Body of pancreas (tissue), 4 donors: ENCODE measurements at regions not wholly inside any gene's neighbourhood (a gene's known extent, or its start where the extent isn't known, plus 50 kb on each side); places are given as distances from the start of the nearest gene placed in this dataset.

Source experiments
- ATAC-seq: fragments of 150-250 bp; one replicate; pipeline ENCODE4 v1.9.1; 2016
- DNase-seq, 4 donors: peaks; one replicate each; pipeline ENCODE4 v3.0.0-alpha.2; 2019
- H3K27ac ChIP-seq, 4 donors: fragments of 200-600 bp; sonication (generic); 1 replicate in 3 of 4; 2 replicates in 1 of 4; pipeline versions ENCODE4 v1.5.1 to v1.6.1; 2016 to 2019; ENCODE audit warnings: mild to moderate bottlenecking in 1 of 4, mixed read lengths in 1 of 4, moderate library complexity in 1 of 4
- H3K27me3 ChIP-seq, 2 donors: fragments of 200-600 bp; sonication (generic); one replicate each; pipeline ENCODE4 v1.6.0; 2016; ENCODE audit warnings: mild to moderate bottlenecking in 1 of 2
- H3K36me3 ChIP-seq, 2 donors: fragments of 200-600 bp; sonication (generic); replicated peaks in 1 of 2; 2 replicates each; pipeline ENCODE4 v1.5.1; 2016; ENCODE audit warnings: low read depth in 2 of 2; ENCODE audit not compliant: insufficient read depth in 1 of 2
- H3K4me1 ChIP-seq: fragments of 200-600 bp; sonication (generic); one replicate; pipeline ENCODE4 v1.6.0; 2016
- H3K4me3 ChIP-seq, 2 donors: fragments of 200-600 bp; sonication (generic); 1 replicate in 1 of 2; 2 replicates in 1 of 2; pipeline ENCODE4 v1.5.1; 2016 to 2019
- H3K9me3 ChIP-seq, 3 donors: fragments of 200-600 bp; sonication (generic); 1 replicate in 2 of 3; 2 replicates in 1 of 3; pipeline ENCODE4 v1.5.1; 2016
- POLR2A ChIP-seq, 3 donors: fragments of 450-650 bp; IDR thresholded peaks; one replicate each; pipeline ENCODE4 v1.6.1; 2016; ENCODE audit warnings: antibody characterized with exemption in 3 of 3, mild to moderate bottlenecking in 2 of 3
- WGBS, 2 donors: methylation state at CpG; one replicate each; pipeline ENCODE4 v1.1.5; 2017; 5-methylcytosine and 5-hydroxymethylcytosine counted together
- intact Hi-C: fragments of 100-400 bp; cut with DNase I; formaldehyde crosslinking; loops from one replicate; pipeline ENCODE4 v1.15.1; 2023
- TF ChIP-seq, protein P1 (sequence below), 7 experiments: fragments of 450-650 bp in 4 of 7; fragments of 200-600 bp in 3 of 7; sonication (generic) in 3 of 7; IDR thresholded peaks; one replicate each; pipeline ENCODE4 v1.5.1; 2016 to 2019; ENCODE audit warnings: antibody characterized with exemption in 7 of 7

DNA sequence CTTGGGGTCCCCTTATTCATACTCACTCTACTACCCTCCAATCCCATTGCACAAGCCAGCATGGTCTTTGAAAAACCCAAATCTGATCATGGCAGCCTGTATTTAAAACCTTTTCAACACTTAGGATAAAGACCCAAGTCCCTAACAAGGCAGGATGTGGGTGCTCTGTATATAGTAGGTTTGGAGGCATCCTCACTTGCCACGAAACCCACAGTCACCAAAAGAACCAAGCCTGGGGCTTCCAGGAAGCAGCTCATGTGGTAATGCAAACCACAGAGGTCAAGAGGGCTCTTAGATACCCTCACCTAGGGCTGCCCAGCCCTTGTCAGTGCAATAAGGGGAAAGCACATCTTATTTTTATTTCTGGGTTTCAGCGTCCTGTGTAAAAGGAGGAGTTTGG is 218.6 kb upstream of the ASIC2 start:
- H3K9me3 ChIP-seq, result no peaks in the 10 kb centered on the region
- intact Hi-C loops, result no loop called here
- H3K27me3 ChIP-seq, result no peaks in the 10 kb centered on the region
- H3K4me1 ChIP-seq, result no peaks in the 10 kb centered on the region
- H3K36me3 ChIP-seq, result no peaks in the 10 kb centered on the region
- DNase-seq (no peak), ATAC-seq (no peak)
- H3K4me3 ChIP-seq, result no peak overlapping the region
- no peak overlapping the region for H3K27ac ChIP-seq
- WGBS, 2 donors, result 47 to 59% methylated on average over 2 of the region's 2 CpGs
- TF ChIP-seq, protein P1, sequence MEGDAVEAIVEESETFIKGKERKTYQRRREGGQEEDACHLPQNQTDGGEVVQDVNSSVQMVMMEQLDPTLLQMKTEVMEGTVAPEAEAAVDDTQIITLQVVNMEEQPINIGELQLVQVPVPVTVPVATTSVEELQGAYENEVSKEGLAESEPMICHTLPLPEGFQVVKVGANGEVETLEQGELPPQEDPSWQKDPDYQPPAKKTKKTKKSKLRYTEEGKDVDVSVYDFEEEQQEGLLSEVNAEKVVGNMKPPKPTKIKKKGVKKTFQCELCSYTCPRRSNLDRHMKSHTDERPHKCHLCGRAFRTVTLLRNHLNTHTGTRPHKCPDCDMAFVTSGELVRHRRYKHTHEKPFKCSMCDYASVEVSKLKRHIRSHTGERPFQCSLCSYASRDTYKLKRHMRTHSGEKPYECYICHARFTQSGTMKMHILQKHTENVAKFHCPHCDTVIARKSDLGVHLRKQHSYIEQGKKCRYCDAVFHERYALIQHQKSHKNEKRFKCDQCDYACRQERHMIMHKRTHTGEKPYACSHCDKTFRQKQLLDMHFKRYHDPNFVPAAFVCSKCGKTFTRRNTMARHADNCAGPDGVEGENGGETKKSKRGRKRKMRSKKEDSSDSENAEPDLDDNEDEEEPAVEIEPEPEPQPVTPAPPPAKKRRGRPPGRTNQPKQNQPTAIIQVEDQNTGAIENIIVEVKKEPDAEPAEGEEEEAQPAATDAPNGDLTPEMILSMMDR (IDR thresholded peaks at IDR 0.05), result no peak

DNA sequence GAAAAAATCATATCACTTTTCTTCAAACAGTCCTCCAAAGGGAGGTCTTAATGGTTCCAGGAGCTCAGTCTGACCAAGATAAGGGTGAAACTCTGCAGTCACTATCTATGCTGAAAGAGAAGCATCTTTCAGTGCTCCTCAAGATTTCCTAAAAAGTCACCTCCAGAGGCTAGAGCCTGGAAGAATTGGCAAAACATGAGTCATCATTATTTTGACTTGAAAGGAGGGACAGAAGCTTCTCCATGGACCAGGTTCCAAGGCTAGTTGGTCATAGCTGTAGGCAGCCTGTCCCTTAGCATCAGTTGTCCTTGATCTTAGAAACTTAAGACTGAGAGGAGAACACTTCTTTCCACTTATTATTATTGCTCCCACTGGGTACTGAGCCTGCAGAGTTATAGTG is 219.0 kb upstream of the ASIC2 start:
- no peaks in the 10 kb centered on the region for H3K36me3 ChIP-seq
- H3K4me3 ChIP-seq, result no peak overlapping the region
- TF ChIP-seq POLR2A (IDR thresholded peaks at IDR 0.05), result no peak
- TF ChIP-seq, protein P1 (IDR thresholded peaks at IDR 0.05), result no peak
- DNase-seq, result no peak
- no peaks in the 10 kb centered on the region for H3K4me1 ChIP-seq
- no peak overlapping the region for H3K27ac ChIP-seq
- H3K9me3 ChIP-seq, result no peaks in the 10 kb centered on the region
- intact Hi-C loops, result no loop called here
- no peak for ATAC-seq
- H3K27me3 ChIP-seq, result no peaks in the 10 kb centered on the region

DNA sequence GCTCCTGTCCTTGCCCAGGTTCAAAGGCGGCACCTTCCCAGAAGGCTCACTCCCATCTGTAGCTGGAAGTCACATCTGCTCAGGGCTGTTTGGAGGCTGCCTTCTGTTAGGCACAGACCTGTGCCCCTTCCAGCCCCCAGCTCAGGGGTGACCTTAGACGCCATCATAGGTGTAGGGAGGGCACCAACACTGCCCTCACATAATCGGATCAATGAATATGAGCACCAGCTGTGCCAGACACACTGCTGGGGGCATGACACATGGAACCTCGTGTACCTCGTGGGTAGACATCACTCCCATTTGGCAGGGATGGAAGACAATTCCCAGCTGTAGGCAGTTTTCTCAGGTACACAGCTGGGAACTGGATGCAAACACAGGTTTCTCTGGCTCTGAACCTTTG is 220.7 kb upstream of the ASIC2 start:
- Histone ChIP-seq H3K36me3 (no peaks in the 10 kb centered on the region), H3K27me3 (no peaks in the 10 kb centered on the region), H3K9me3 (no peaks in the 10 kb centered on the region), H3K27ac (no peak overlapping the region), H3K4me1 (no peaks in the 10 kb centered on the region), H3K4me3 (no peak overlapping the region)
- intact Hi-C loops, result no loop called here
- ATAC-seq (no peak), DNase-seq (no peak)
- WGBS, 2 donors, result 56 to 64% methylated on average over 3 to 5 of the region's 5 CpGs
- TF ChIP-seq, protein P1 (IDR thresholded peaks at IDR 0.05), result no peak
- TF ChIP-seq POLR2A (IDR thresholded peaks at IDR 0.05), result no peak

DNA sequence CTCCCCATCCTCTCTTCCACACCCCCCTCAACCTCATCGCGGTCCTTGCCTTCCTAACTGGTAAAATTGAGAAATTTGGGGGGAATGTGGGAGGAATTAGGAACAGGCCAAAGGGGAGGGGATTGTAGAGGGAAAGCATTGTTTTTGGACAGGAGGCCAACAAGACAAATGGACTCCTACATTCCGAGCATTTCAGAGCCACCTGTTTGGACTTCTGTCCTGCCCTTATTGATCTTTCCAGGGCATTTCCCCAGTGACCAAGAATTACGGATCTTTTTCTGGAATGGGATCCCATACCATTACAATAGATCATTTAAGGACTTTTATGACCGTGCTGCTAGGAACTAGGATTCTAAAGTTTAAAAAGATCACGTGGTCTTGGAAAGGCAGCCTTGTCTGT is 221.3 kb upstream of the ASIC2 start:
- peak; percentile 15 for ATAC-seq
- Histone ChIP-seq H3K4me1 (no peaks in the 10 kb centered on the region), H3K4me3 (no peak overlapping the region), H3K9me3 (no peaks in the 10 kb centered on the region), H3K27ac (no peak overlapping the region), H3K36me3 (no peaks in the 10 kb centered on the region), H3K27me3 (no peaks in the 10 kb centered on the region)
- no peak for TF ChIP-seq POLR2A (IDR thresholded peaks at IDR 0.05)
- TF ChIP-seq, protein P1 (IDR thresholded peaks at IDR 0.05), result no peak
- no peak for DNase-seq
- intact Hi-C loops, result no loop called here
- WGBS, 2 donors, result 25 to 33% methylated on average over 6 of the region's 6 CpGs

DNA sequence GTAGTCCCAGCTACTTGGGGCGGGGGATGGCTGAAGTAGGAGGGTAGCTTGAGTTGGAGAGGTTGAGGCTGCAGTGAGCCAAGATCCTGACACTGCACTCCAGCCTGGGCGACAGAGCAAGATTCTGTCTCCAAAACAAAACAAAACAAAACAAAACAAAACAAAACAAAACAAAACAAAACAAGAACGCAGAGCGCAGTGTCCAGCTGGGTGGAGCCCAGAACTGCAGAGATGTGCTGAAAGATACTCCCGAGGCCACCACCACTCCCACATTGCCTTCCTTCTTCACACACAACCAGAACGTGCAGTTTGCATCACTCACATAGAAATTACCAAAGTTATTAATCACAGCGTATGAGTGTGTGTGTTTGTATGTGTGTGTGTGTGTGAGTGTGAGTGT is 222.9 kb upstream of the ASIC2 start:
- peaks cover 8% of the 10 kb centered on the region for H3K4me1 ChIP-seq
- no peaks in the 10 kb centered on the region for H3K27me3 ChIP-seq
- no peaks in the 10 kb centered on the region for H3K36me3 ChIP-seq
- TF ChIP-seq, protein P1 (IDR thresholded peaks at IDR 0.05), result no peak
- TF ChIP-seq POLR2A (IDR thresholded peaks at IDR 0.05), result no peak
- no peak for ATAC-seq
- H3K9me3 ChIP-seq, result no peaks in the 10 kb centered on the region
- H3K4me3 ChIP-seq, result no peak overlapping the region
- no peak for DNase-seq
- WGBS, 2 donors, result 56 to 66% methylated on average over 7 of the region's 7 CpGs
- H3K27ac ChIP-seq, result no peak overlapping the region
- intact Hi-C loops, result no loop called here
